A673 (cell line): ENCODE measurements at regions not wholly inside any gene's neighbourhood (a gene's known extent, or its start where the extent isn't known, plus 50 kb on each side); places are given as distances from the start of the nearest gene placed in this dataset.

ENCODE experiments used
- CTCF ChIP-seq: fragments of 300-800, 200-600 bp; sonication (generic); conservative IDR thresholded peaks from 2 replicates; pipeline ENCODE4 v1.5.1; 2017; ENCODE audit warnings: low read depth, mild to moderate bottlenecking, antibody characterized with exemption, low read length, moderate library complexity, mixed read lengths
- EZH2 ChIP-seq: fragments of 200-600 bp; sonication (generic); IDR thresholded peaks from 2 replicates; pipeline ENCODE4 v1.6.1; 2017; ENCODE audit warnings: borderline replicate concordance, low read depth, mild to moderate bottlenecking, mixed read lengths, antibody characterized with exemption, low read length; ENCODE audit not compliant: poor library complexity, severe bottlenecking

GRCh38 chr5:61232490-61233050, 70.3 kb upstream of the SMIM15 start:
- TF ChIP-seq CTCF: no peak
- TF ChIP-seq EZH2: no peak
